Stimulated activated CD4-positive, alpha-beta T cell treated with anti-CD3 and anti-CD28 coated beads, Interleukin-4, amount 100 ng/mL, for 48 hours (primary cell): ENCODE measurements at regions not wholly inside any gene's neighbourhood (a gene's known extent, or its start where the extent isn't known, plus 50 kb on each side); places are given as distances from the start of the nearest gene placed in this dataset.

Experiments
- DNase-seq, 2 donors: peaks; one replicate each; pipeline ENCODE4 v3.0.0-alpha.2; 2020; ENCODE audit warnings: low read depth in 2 of 2

DNA sequence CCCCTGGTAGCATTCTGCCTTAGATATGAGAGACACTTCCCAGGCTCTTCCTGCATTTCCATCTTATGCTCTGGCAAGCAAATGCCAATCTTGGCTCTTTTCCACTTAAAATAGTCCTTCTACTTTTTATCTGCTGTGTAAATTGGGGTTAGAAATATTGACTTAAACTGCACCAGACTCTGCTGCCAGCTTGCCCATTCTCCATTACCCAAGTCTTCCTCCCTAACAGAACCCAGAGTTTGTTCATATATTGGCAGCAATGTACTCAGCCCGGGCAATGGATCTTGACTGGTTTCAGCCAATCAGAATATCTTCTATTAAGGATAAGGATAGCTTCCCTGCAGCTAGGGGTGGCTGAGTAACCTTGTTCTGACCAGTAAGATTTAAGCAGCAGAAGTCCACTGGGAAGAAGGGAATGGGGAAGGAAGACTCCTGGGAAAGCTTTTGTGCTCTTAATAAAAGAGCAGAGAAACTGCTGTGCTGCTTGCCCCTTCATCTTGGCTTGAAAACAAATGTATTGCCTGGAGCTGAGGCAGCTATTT is 177.1 kb downstream of the KCNRG start:
- DNase-seq, result no peak

DNA sequence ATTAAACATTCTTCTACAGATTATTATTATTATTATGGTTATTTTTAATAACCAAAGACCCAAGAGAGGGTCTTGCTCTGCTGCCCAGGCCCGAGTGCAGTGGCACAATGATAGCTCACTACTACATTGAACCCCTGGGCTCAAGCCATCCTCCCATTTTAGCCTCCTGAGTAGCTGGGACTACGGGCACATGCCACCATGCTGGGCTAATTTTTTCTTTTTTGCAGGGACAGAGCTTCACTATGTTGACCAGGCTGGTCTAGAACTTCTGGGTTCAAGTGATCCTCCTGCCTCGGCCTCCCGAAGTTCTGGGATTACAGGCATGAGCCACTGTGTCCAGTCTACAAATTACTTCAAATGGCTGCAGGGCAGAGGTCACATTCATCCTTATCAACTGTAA is 179.8 kb downstream of the KCNRG start:
- DNase-seq, result no peak

DNA sequence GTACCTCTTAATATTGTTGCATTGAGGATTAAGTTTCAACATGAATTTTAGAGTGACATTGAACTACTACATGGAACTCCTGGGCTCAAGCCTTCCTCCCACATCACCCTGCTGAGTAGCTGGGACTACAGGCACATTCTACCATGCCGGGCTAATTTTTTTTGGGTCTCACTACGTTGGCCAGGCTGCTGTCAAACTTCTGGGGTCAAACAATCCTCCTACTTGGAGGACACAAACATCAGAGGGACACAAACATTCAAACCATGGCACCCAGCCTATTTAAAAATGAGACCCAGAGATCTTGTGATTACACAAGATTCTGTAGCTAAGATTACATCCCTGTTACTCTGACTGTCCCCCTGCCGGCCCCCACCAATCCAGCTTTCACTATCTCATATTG is 180.9 kb downstream of the KCNRG start:
- no peak for DNase-seq

DNA sequence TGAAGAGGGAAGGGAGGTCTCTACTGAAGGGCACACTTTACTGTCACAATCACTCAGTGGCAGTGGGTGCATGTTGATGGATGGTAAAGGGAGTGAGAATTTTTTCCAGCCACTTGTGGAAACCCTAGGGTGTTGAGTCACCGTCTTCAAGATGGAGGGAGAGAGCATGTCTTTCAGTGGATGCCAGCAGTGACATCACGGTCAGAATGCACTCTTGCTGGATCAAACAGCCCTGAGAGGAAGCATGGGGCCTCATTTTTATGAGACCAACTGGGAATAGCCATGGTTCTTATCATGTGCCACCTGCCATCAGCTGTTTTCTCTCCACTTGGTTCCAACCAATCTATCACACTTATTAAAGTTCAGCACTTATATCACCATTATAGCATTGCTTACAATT is 182.5 kb downstream of the KCNRG start:
- no peak for DNase-seq

DNA sequence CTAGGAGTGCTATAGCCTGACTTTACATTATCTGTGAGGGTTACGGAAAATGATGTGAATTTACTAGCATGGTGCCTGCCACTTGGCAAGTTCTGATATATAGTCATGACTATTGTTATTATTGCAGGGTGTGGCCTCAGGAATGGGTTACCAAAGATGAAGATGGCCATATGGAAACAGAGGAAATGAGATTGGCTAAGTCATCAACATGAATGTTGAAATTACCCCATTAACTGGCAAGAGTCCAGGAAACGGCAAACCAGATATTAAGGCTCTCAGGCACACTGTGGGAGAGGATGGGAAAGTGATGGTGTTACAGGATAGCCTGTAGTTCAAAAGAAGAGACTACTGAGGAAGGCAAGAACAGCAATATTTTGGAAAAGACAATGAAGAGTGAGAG is 183.3 kb downstream of the KCNRG start:
- DNase-seq, result no peak

DNA sequence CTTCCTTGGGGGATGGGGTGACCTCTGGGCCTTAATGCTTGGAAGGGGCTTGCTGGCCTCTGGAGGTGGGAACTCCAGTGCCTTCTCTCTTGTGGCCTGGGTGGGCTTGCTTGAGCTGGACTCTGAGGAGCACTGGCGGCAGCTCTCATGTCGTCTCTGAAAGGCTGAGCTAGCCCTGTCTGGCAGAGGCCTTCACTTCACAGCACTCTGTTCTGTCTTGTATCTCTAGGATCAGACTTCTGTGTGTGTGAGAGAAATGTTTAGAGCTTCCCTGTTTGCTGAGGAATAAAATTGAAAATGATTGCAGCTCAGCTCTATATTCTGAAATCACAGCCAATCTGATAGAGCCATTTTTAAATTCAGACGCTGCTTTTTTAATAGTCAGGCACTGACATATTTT is 185.3 kb downstream of the KCNRG start:
- DNase-seq, result no peak

DNA sequence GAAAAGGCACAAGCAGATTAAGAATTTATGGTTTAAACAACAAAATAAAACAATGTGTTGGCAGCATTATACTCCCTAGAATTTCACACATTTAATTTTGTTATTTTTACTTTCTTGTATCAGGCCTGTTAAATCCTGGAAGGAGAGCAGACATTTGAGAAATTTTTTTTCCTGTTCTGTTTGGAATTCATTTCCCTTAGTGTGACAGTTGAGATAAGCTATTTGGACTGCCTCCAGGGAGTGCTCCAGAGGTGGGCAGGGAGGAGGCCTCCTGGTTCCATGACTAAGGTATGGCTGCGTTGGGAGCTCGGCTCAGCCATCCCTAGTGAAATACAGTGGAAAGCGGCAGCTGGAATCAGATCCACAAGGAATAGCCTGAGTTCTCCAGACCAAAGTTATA is 185.7 kb downstream of the KCNRG start:
- DNase-seq, result no peak

DNA sequence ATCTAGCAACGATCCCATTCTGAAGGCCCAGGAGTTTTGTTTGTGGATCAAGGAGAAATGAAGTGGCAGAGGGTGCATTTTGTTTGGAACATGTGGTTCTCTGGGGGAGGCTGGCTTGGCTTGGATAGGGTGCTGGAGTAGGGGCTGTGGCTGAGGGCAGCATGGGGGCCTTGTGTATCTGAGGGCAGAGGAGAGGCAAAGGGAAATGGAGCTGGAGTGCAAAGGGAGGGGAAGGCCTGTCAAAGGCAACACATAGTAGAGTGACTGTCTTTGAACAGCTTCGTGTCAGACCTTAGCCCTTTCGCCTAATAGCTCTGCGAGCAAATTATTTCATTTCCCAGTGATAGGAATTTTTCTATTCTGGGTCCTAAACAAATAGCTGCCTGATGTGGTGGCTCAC is 187.2 kb downstream of the KCNRG start:
- DNase-seq, result no peak

DNA sequence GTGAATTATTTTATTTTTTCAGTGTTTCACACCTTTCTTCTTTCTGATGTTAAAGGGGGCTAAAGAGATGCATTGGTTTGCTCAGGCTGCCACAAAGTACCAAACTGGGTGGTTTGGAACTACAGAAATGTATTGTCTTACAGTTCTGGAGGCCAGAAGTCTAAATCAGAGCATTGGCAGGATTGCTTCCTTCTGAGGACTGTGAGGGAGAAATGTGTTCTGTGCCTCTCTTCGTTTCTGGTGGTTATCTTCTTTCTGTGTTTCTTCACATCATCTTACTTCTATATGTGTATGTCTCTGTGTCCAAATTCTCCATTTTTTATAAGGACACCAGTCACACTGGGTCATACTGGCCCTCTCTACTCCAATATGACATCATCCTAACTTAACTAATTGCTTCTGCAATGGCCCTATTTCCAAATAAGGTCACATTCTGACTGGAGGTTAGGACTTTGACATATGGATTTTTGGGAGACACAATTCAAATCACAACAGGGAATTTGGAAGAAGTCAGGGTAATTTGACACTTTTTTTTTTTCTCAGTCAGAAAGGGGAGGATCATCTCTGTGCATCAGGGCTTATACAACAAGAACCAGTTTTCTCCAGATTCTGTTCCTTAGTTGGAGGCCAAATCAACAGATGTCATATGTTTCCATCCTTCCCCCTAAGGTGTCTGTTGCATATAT is 188.2 kb downstream of the KCNRG start:
- DNase-seq, result no peak

DNA sequence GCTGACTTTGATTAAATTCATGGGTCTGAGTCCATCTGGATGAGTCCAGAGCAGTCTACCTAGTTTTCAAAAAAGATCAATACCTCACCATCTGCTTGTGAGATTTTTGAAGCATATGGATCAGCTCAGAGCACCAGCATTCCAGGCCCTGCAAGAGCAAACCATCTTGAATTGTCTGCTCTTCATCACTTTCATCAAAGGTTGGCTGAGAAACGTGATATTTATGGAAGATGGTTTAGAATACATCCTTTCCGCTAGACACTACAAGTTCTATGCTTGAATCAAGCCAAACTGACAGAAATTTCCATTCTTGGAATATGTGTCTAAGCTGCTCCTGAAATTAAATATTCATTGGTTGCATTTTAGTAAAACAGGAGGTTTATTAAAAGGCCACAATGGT is 190.3 kb downstream of the KCNRG start:
- DNase-seq, result no peak

DNA sequence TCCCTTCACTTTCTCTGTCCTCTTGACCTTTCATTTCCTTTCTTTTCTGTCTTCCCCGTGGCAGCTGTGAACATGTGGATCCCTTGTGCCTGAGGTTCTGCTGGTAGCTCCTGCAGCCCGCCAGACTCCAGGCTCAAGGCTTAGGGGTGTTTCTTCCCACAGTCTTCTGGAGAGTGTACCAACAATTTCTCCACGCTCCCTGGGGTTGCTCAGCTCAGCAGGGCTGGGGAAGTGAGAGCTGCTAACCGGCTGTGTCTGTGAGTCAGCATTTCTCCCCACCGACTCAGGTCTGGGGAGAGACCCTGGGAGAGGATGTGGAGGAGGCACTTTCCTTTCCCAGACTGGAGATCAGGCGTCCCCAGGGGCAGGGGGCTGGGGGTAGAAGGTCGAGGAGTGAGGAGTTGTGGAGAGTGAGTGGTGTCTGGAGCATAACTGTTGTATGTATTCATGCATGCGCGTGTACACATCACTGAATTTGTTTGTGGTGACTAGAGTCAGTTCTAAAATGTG is 193.6 kb downstream of the KCNRG start:
- no peak for DNase-seq

DNA sequence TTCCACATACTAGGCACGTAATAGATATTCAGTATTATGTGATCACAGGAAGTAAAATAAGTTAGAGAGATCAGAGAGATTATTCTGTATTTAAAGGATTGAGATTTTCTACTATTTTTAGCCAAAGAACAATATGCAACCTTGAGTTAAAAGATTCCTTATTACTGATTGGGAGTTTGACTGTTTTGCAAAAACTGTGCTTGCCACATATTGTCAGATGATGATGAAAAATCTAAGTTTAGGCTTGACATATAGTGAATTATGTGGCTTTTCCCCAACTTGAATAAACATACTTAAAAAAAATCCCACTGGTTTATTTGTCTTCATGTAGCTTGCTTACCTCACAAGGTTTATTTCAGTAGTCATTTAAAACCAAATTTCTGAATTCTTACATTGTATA is 194.4 kb downstream of the KCNRG start:
- DNase-seq, result no peak

DNA sequence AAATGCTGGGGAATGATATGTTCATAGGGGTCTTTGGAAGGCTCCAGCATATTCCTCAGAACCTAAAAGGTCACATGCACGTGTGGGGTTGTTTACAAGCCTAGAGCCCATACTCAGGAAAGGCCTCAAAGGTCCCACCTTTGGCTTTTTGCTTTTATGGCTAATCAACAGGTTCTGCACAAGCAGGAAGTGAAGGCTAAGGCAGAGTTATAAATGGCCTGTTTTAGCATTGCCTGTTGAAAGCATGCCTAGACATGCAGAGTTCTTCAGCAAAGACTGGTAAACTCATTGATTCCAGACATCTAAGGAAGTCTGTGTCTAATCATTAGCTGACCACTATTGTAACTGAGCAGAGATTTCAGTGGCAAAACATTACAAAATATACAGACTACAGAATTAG is 198.3 kb downstream of the KCNRG start:
- DNase-seq, result no peak

DNA sequence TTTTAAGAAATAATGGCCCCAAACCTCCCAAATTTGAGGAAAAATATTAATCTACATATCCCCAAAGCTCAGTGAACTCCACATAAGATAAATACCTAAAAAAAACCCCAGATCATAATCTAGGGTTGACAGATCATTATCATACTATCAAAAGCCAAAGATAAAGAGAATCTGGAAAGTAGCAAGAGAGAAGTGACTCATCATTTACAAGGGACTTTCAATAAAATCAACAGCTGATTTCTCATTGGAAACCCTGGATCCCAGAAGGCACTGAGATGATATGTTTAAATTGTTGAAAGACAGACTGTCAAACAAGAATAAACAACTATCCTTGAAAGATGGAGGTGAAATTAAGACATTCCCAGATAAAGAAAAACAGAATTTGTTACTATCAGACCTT is 199.3 kb downstream of the KCNRG start:
- DNase-seq, result no peak

DNA sequence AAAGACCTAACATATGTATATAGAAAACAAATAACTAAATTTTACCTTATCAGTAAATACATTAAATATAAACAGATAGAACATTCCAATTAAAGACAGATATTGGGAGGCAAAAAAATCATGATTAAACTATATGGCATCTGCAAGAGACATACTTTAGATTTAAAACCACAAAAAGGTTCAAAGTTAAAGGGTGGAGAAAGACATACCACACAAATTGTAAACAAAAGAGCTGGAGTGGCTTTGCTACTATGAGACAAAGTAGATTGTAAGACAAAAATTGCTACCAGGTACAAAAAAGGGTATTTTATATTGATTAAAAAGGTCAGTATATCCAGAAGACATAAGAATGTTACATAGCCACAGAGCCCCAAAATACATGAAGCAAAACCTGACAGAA is 200.2 kb downstream of the KCNRG start:
- no peak for DNase-seq

DNA sequence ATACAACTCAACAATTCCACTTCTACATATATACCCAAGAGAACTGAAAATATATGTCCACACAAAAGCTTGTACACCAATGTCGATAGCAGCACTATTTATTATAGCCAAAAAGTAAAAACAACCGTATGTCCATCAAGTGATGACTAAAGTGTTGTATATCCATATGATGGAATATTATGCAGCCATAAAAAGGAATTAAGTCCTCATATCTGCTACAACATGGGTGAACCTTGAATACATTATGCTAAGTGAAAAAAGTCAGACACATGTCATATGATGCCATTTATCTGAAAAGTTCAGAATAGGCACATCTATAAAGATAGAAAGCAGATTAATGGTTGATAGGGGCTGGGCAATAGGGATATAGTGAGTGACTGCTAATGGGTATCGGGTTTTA is 204.5 kb downstream of the KCNRG start:
- DNase-seq, result no peak

DNA sequence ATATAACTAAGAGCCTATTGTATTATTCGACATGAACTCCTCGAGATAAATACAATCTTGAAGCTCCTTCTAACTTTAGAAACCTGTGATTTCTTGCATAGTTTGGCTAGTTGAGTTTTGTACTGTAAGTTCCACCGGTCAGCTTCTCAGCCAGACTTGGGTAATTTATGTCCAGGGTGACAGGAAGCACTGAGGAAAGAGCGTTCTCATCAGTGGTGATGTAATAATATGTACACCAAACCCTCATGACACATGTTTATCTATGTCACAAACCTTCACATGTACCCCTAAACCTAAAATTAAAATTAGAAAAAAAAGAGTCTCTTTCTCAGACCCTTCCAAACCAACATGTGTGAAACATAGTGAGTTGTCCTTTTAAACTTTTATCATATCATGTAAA is 205.7 kb downstream of the KCNRG start:
- no peak for DNase-seq

DNA sequence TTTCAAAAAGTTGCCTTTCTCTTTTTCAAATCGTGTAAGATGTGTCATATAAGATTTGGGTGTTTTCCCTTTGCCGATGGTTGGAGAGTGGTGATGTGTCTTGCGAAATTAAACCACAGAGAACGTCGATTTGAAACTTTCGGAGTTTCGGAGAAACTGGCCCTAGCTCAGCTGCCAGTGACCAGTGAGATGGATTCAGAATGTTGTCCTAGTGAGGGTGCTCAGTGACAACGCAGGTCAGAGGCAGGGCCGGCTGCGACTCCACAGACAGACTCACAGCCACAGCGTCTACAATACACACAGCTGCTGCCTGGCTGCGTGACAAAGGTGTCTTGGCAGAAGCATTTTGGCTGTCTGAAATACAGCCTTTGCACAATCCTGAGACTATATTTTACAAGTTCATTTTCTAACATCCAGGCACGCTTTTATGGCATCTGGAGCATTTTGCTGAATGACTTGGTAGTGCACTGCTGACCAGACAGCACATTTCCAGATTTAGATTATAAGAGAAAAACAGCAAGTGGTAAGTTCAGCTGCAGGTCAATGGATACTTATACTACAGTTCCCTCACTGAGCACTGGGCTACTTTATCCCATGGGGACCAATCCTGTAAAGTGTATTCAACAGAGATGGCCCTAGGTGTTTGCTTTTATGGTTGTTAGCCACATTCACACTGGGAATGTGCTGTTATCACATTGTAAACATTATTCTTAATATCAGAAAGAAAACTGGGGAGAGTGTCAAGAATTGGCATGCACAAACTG is 207.5 kb downstream of the KCNRG start:
- no peak for DNase-seq

DNA sequence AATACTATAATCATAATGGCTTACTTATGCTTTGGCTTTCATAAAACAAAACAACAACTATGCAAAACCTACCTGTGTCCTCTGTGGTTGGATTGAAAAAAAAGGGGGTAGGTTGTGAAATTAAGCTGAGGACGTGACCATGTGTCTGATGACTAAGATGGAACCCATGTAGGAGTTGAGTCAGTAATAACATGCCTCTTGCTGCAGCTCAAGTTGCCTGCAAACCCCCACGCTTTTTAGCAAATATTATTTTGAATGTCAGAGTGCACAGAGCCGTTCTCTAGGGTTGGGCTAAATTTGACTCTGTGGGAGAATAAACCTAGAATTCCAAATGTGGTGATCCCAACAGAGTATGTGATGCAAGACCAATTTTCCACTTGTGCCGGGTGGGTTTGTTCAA is 209.3 kb downstream of the KCNRG start:
- no peak for DNase-seq

DNA sequence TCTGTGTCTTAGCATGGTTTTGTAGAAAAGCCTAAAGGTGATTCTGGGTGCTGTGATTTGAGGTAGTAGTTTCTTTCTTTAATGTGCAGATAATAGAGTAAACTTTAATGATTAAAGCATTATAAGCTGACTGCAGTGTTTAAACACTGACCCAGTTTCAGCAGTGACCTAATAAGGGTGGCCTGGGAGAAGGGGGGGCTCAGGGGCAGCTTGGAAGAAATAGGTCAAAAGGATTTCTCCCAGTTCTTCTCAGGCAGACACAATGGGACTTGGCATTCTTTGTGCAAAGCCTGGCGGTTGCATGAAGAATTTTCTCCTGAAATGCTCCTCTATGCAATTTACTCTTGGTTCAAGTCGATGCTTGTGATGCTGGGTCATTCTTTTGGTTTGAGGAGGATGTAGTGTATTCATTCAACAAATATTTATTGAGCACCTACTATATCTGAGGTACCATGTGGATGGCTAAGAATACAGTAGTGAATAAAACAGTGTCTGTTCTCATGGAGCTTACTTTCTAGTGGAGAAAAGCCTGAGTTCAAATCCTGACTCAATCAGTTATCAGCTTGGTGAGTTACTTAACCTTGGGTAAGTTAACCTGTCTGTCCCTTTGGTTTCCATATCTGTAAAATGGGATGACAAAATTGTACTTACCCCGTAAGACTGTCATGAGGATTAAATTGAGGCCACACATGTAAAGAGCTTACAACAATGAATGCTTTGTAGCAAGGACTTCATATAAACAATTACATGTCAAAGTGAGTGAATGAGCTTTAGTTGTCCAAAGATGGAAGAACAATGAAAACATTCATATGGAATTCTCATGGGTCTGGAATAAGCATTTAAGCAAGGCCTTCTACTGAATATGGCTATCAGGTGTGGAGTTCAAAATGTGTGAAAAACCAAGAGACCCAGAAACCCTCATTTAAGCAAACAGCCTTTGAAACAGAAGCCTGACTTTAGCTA is 210.2 kb downstream of the KCNRG start:
- no peak for DNase-seq

DNA sequence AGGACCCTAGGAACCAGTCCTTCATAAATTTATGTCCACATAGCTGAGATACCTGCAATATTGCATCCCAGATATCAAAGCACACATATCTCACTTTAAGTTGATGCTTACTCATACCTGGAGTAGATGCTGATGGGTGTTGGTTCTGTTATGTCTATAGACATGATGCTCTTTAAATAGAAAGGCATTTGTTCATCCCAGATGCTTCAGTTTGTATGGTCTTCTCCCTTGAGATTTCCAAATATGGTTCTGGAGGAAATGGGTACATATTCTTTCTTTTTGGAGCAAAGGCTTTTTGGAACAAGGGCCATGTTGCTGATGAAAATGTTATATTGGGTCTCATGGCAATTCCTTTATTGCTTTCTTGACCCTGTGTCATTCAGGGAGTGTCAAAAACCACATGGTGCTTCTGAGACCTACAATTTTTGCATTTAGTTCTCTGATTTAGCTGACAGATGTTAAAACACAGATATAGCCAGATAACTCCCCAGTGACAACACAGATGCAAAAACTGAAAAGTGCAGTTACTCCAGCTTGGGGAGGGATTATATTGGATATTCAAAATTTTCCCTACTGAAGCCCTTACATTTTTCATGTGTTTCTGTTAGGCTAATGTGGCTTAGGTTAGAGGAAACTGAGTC is 211.4 kb downstream of the KCNRG start:
- no peak for DNase-seq

DNA sequence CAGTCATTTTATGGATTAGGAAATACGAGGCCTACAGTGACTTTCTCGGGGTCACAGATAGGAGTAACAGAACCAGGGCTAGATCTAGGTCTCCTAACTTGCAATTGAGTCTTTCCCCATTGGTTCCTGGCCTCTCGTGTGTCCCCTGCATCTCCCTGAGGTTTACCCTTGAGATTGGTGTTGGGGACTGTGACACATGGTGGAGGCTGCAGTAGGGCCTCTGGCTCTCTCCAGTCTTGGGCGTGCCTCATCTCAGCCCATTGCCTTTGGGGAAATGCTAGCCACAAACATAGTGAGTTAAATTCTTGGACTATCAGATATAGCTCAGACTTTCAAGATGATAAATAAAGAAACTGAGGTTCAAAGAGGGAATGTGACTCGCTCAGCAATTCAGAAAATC is 212.1 kb downstream of the KCNRG start:
- no peak for DNase-seq
